NCI-H1930 (cell line): ENCODE measurements at regions not wholly inside any gene's neighbourhood (a gene's known extent, or its start where the extent isn't known, plus 50 kb on each side); places are given as distances from the start of the nearest gene placed in this dataset.
"Not testable (repeated sequence)": the region's sequence is repeated elsewhere in the genome, so short reads cannot be mapped to it uniquely, and the experiment has no call there.

Source experiments
- DNase-seq, 2 experiments: peaks; one replicate each; lab custom pipeline; 2025; lab: John Stamatoyannopoulos, UW

- no peak for DNase-seq
Measured at GRCh38 chr14:23861666-23862065, 91.9 kb upstream of the DHRS4 start.

DNA sequence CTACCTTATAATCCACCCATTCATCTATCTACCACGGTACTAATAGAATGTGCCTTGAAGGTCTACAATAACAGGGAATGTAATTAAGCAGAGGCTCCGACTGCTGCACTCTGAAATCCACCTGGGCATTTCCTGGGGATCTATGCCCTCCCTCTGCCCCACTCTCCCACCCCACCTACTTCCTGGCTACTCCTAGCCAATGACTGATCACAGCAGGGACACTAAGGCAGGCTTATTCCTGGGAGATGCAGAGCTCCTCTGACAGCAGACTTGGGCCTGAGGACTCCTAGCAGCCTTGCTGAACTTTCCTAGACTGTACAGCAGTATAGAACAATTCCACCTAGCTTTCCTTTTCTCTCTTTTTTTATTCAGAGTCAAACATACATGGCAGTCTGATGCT is 91.1 kb upstream of the DHRS4 start:
- DNase-seq, result no peak

GRCh38 chr14:23863836-23864235 is 89.7 kb upstream of the DHRS4 start:
- DNase-seq, result no peak

- no peak for DNase-seq
Measured at GRCh38 chr14:23864259-23864658, 89.3 kb upstream of the DHRS4 start.

GRCh38 chr14:23864861-23865260 is 88.7 kb upstream of the DHRS4 start:
- DNase-seq, result no peak

- DNase-seq, result no peak
Measured at GRCh38 chr14:23865502-23865901, 88.1 kb upstream of the DHRS4 start.

DNA sequence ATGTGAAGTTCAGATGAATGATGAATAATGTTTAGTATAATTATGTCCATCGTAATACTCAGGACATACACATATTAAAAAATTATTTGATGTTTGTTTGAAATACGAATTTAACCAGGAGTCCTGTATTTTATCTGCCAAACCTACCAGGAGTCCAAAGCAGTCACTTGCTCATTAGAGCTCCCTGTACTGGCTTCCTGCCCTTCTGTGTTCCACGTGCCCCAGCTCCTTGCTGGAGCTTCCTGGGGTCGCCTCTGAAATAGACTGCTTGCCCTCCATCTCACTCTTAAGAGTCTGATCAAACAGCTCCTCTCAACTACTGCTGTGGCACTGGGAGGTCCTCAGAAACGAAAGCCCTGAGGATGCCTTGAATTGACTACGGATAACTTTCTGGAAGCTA is 87.3 kb upstream of the DHRS4 start:
- DNase-seq, result no peak

- no peak for DNase-seq
Measured at GRCh38 chr14:23869078-23869719, 84.4 kb upstream of the DHRS4 start.

GRCh38 chr14:23876160-23876750 is 77.3 kb upstream of the DHRS4 start:
- DNase-seq, result no peak

- no peak for DNase-seq
Measured at GRCh38 chr14:23877111-23877510, 76.5 kb upstream of the DHRS4 start.

DNA sequence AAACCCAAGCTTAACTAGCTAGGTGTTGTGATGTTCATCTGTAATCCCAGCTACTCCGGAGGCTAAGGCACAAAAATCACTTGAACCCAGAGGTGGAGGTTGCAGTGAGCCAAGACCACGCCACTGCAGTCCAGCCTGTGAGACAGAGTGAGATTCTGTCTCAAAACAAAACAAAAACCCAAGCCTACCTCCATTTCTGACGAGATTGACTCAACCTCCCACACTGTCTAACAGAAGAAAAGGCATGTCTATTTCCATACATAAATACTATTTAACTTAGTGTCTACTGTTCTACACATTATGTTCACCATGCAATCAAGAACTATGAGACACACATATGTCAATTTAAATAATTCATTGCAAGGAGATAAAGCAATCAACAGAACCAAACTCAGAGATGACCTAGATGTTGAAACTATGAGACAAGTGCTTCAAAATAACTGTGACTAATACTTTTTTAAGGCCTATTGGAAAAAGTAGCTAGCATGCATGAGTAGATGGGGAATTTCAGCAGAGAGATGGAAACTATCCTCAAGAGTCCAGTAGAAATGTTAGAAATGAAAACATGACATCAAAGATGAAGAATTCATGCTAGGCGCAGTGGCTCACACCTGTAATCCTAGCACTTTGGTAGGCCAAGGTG is 75.9 kb upstream of the DHRS4 start:
- no peak for DNase-seq

DNA sequence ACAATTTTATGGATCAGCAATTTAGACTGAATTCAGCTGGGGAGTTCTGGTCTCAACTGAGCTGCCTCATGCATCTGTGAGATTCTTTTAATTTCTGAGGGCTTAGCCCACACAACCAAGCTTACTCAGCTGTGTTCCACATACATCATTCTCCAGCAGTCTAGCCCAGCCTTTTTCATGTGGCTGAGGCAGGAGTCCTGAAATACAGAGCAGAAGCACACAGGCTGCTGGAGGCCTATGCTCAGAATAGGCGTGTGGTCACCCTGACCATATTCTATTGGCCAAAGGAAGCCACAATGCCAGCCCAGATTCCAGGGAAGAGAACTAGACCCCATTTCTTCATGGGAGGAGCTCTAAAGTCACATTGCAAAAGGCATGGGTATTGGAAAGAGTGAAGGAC is 72.3 kb upstream of the DHRS4 start:
- DNase-seq, result no peak

- no peak for DNase-seq
Measured at GRCh38 chr14:23883684-23884540, 69.7 kb upstream of the DHRS4 start.

DNA sequence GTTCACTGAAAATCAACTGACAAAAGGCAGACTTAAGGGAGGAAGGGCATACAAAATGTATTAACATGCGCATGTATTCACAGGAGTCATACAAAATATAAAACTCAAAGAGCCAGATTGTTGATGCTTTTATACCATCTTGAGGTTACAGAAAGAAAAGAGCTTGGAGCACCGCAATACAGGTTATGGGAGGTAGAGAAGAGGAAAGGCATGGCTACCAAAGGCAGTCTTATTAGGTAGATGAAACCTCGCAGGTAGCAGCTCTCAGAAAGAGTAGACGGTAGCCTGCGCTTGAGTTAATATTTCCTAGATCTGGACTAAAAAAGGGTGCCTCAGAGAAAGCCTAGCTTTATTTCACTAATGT is 69.0 kb upstream of the DHRS4 start:
- DNase-seq, result no peak

DNA sequence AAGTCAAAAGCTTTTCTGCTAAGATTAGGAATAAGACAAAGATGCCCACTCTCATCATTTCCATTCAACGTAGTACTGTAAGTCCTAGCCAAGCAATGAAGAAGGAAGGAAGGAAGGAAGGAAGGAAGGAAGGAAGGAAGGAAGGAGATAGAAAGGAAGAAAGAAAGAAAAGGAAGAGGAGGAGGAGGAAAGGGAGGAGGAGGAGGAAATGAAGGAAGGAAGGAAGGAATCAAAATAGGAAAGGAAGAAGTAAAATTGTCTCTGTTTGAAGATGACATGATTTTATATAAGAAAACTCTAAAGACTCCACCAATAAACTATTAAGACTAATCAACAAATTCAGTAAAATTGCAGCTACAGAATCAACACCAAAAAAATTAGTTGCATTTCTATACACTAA is 66.0 kb upstream of the DHRS4 start:
- DNase-seq, result no peak

DNA sequence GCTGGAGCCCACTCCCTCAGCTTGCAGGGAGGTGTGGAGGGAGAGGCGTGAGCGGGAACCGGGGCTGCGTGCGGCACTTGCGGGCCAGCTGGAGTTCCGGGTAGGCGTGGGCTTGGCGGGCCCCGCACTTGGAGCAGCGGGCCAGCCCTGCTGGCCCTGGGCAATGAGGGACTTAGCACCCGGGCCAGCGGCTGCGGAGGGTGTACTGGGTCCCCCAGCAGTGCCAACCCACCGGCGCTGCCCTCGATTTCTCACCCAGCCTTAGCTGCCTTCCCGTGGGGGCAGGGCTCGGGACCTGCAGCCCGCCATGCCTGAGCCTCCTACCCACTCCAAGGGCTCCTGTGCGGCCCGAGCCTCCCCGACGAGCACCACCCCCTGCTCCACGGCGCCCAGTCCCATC is 61.9 kb upstream of the DHRS4 start:
- DNase-seq, result not testable (repeated sequence)

GRCh38 chr14:23892289-23892688 is 61.3 kb upstream of the DHRS4 start:
- peak in 1 of 2 experiments; percentile 12 for DNase-seq

DNA sequence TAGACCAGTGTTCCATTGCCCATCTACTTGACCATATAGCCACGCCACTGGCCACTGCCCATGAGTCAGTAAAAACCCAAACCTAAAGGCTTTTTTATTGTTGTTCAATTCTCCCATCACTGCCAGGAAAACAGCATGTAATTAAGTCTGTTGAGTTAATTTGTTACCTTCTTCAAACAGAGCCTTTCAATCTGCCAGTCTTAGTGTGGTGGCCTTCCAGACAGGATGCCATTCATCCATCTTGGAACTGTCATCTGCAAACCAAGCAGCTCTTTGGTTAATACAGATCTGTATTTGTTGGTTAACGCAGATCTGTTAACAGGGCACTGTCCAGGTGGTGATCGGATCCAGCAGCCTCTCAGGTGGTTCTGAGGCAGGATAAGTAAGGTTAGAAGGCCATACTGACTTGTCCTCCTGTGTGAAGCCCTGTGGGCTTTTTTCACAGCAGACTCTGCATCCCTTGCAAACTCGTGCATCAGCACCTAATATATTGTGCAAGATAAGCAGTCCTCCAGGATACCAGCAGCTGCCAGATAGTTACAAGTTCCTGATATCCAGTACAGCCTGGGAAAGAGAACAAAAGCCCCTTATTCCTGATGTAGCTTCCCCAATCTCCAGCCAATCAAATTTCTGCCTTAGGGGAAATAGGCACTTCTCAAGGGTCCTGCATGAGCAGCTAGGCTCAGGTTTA is 59.1 kb upstream of the DHRS4 start:
- DNase-seq, result no peak

- DNase-seq, result no peak
Measured at GRCh38 chr14:23895053-23895419, 58.5 kb upstream of the DHRS4 start.

DNA sequence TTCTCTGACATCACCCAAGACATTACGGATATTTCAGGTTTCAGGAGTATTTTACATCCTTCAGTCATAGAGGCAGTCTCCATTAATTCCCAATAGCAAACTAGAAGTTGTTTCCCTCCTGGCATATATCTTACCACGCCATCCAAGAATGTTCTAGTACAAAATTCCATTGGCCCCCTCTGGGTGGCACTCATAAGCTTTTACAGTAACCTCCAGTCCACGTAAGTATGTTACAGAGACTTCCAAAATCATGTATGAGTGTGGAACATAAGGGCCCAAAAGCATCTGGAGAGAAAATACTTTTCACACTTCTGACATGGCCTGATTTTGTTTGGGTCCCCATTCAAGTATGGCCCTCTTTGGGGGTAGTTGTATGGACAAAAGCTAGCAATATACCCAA is 58.1 kb upstream of the DHRS4 start:
- DNase-seq, result no peak

DNA sequence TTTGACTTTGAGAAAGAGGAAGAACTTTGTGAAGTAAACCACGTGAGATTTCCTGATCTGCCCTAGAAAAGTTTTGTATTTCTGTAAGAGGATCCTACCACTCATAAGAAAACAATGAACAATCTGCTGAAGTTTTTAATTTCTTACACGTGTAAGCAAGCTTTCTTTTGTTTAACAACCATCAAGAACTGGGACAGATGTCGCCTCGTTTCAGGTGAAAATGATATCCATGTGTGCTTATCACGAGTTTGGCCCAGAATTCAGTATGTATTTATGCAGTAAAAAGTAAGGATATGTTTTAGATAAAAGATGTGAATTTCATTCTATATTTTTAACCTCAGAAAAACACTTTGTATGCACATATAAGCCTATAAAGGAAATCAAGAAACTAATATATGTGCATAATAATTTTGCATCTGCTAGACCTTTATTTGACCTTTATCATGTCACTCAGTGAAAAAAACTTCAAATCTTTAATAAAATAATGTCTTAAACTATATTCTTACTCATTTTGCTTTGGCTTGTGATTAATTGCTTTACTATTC is 56.9 kb upstream of the DHRS4 start:
- no peak for DNase-seq

GRCh38 chr14:23897291-23897690 is 56.3 kb upstream of the DHRS4 start:
- DNase-seq, result not testable (repeated sequence)
